Pancreas (tissue), 10 donors: ENCODE measurements at regions not wholly inside any gene's neighbourhood (a gene's known extent, or its start where the extent isn't known, plus 50 kb on each side); places are given as distances from the start of the nearest gene placed in this dataset.
"Not testable (repeated sequence)": the region's sequence is repeated elsewhere in the genome, so short reads cannot be mapped to it uniquely, and the experiment has no call there.

Experiments used
- ATAC-seq, 4 donors: fragments of 200-7000 bp; cut with Tn5 transposase; one replicate each; pipeline versions ENCODE4 v1.8.0 to v1.9.1; 2020; ENCODE audit warnings: mild to moderate bottlenecking in 4 of 4, moderate library complexity in 4 of 4
- DNase-seq, 6 donors: peaks; one replicate each; pipeline ENCODE4 v3.0.0-alpha.2; 2020
- FAIRE-seq: peaks from 2 replicates; lab custom pipeline; 2012; peaks lifted over from hg19 to GRCh38; lab: Jason Lieb, UNC
- H3K27ac ChIP-seq, 4 donors: fragments of 200-600 bp; sonication (generic); 1 replicate in 3 of 4; 2 replicates in 1 of 4; pipeline versions ENCODE4 v1.5.0 to v1.8.0; 2020
- H3K27me3 ChIP-seq, 4 donors: fragments of 200-600 bp; one replicate each; pipeline ENCODE4 v1.8.0; 2021
- H3K36me3 ChIP-seq, 3 donors: fragments of 200-600 bp; sonication (generic) in 1 of 3; one replicate each; pipeline versions ENCODE4 v1.5.0 to v1.8.0; 2020 to 2021
- H3K4me1 ChIP-seq, 3 donors: fragments of 200-600 bp; one replicate each; pipeline ENCODE4 v1.8.0; 2021
- H3K4me3 ChIP-seq, 4 donors: fragments of 200-600 bp; sonication (generic) in 2 of 4; one replicate each; pipeline versions ENCODE4 v1.5.0 to v1.8.0; 2020 to 2021
- H3K9me3 ChIP-seq, 4 donors: fragments of 200-600 bp; one replicate each; pipeline ENCODE4 v1.8.0; 2021
- CTCF ChIP-seq, 4 donors: fragments of 200-600 bp; sonication (generic) in 3 of 4; IDR thresholded peaks; one replicate each; pipeline versions ENCODE4 v1.5.0 to v1.8.0; 2021; ENCODE audit warnings: antibody characterized with exemption in 4 of 4
- WGBS, 2 donors: extraction: QIAGEN DNeasy Blood & Tissue Kit; methylation state at CpG; one replicate each; pipeline ENCODE4 v1.1.7; 2013; 5-methylcytosine and 5-hydroxymethylcytosine counted together
- intact Hi-C, 3 donors: fragments of 100-400 bp; cut with DNase I; formaldehyde crosslinking; loops; one replicate each; pipeline versions ENCODE4 v1.11.1 to v1.14.2; 2022
- donor health status: healthy with polysubstance abuse.
- donor health status: DM: no; HTN: no; CAD: no; lungs with moderate emphysema.
- donor health status: DM: no; HTN: no; CAD: no.
- donor health status: control.
- donor health status: control.
- donor health status: Bipolar disorder and iron deficiency.
- donor health status: DM: yes; HTN: yes; CAD: no.
- donor health status: DM: no; HTN: no; CAD: no.
- donor health status: DM: no; HTN: no; CAD: no.
- donor health status: DM: yes; HTN: yes; CAD: no.

GRCh38 chr13:53285896-53286430, 257.4 kb downstream of the OLFM4 start:
- Histone ChIP-seq H3K36me3 (no peaks in the 10 kb centered on the region), H3K4me3 (no peak overlapping the region), H3K27me3 (no peaks in the 10 kb centered on the region), H3K4me1 (no peaks in the 10 kb centered on the region), H3K27ac (no peak overlapping the region), H3K9me3 (no peaks in the 10 kb centered on the region)
- DNase-seq (no peak), ATAC-seq (no peak), FAIRE-seq (no peak)
- WGBS, 2 donors: 55 to 68% methylated on average over 7 of the region's 7 CpGs
- intact Hi-C loops: no loop called here
- TF ChIP-seq CTCF (IDR thresholded peaks at IDR 0.05): no peak

- Histone ChIP-seq H3K36me3 (no peaks in the 10 kb centered on the region), H3K9me3 (no peaks in the 10 kb centered on the region), H3K4me3 (no peak overlapping the region), H3K4me1 (no peaks in the 10 kb centered on the region), H3K27ac (no peak overlapping the region), H3K27me3 (no peaks in the 10 kb centered on the region)
- ATAC-seq (no peak), DNase-seq (no peak), FAIRE-seq (no peak)
- WGBS, 2 donors: 79 to 92% methylated on average over 1 of the region's 1 CpG
- no peak for TF ChIP-seq CTCF (IDR thresholded peaks at IDR 0.05)
- intact Hi-C loops: no loop called here
Measured at GRCh38 chr13:53298396-53298795, 269.8 kb downstream of the OLFM4 start.

- WGBS, 2 donors: 3 to 4% methylated on average over 3 of the region's 3 CpGs
- no peak for ATAC-seq
- no peak for DNase-seq
- no peaks in the 10 kb centered on the region for H3K9me3 ChIP-seq
- intact Hi-C loops: no loop called here
- FAIRE-seq: no peak
- no peaks in the 10 kb centered on the region for H3K4me1 ChIP-seq
- H3K4me3 ChIP-seq: no peak overlapping the region
- H3K36me3 ChIP-seq: no peaks in the 10 kb centered on the region
- no peak overlapping the region for H3K27ac ChIP-seq
- no peaks in the 10 kb centered on the region for H3K27me3 ChIP-seq
- TF ChIP-seq CTCF (IDR thresholded peaks at IDR 0.05): no peak
Measured at GRCh38 chr13:53301449-53301848, 272.8 kb downstream of the OLFM4 start.

- 53 to 63% methylated on average over 1 of the region's 1 CpG for WGBS, 2 donors
- intact Hi-C loops, H3K9me3 ChIP-seq, H3K27ac ChIP-seq, H3K4me3 ChIP-seq, H3K27me3 ChIP-seq, FAIRE-seq, DNase-seq, H3K36me3 ChIP-seq, ATAC-seq, H3K4me1 ChIP-seq: not testable (repeated sequence)
Measured at GRCh38 chr13:53305419-53305818, 276.8 kb downstream of the OLFM4 start.

- intact Hi-C loops: no loop called here
- Histone ChIP-seq H3K27me3 (no peaks in the 10 kb centered on the region), H3K4me3 (no peak overlapping the region), H3K36me3 (no peaks in the 10 kb centered on the region), H3K27ac (no peak overlapping the region), H3K9me3 (no peaks in the 10 kb centered on the region), H3K4me1 (no peaks in the 10 kb centered on the region)
- 32 to 47% methylated on average over 4 of the region's 4 CpGs for WGBS, 2 donors
- no peak for FAIRE-seq
- DNase-seq: no peak
- ATAC-seq: peak in 3 of 4 donors; percentile 37 to 64 (median 64)
- no peak for TF ChIP-seq CTCF (IDR thresholded peaks at IDR 0.05)
Measured at GRCh38 chr13:53310786-53311185, 282.2 kb downstream of the OLFM4 start.
